ENCODE measurements at regions not wholly inside any gene's neighbourhood (a gene's known extent, or its start where the extent isn't known, plus 50 kb on each side); places are given as distances from the start of the nearest gene placed in this dataset.
"Not testable (repeated sequence)": the region's sequence is repeated elsewhere in the genome, so short reads cannot be mapped to it uniquely, and the experiment has no call there.

DNA sequence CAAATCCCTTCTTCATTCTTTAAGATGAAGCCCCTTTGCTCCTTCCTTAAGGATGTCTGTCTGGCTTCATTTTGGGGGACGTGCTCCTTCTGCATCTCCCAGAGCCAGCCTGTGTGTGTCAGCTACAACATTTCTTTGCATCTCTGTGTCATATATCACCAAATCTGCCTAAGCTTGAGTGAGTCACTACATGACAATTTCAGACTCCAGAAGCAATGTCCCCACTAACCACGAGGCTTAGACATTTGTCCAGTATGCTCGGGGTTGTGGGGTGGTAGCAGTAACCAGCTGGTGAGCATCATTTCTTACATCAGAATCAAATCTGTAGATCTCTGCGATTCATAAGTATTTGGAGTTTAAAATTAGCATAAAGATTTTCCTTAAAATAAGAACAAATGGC is 54.1 kb upstream of the USP14 start:
- H3K36me3 Mint-ChIP-seq; DNase-seq; H3K4me3 Mint-ChIP-seq; ATAC-seq (ENCODE audit: low read depth in 2 of 2); H3K27ac Mint-ChIP-seq; H3K4me1 Mint-ChIP-seq: not testable (repeated sequence)
- H3K27me3 Mint-ChIP-seq, result peaks cover 8 to 14% (median 12%) of the 10 kb centered on the region in 3 donors
- H3K9me3 Mint-ChIP-seq, result peaks cover 6 to 23% (median 19%) of the 10 kb centered on the region in 7 donors

DNA sequence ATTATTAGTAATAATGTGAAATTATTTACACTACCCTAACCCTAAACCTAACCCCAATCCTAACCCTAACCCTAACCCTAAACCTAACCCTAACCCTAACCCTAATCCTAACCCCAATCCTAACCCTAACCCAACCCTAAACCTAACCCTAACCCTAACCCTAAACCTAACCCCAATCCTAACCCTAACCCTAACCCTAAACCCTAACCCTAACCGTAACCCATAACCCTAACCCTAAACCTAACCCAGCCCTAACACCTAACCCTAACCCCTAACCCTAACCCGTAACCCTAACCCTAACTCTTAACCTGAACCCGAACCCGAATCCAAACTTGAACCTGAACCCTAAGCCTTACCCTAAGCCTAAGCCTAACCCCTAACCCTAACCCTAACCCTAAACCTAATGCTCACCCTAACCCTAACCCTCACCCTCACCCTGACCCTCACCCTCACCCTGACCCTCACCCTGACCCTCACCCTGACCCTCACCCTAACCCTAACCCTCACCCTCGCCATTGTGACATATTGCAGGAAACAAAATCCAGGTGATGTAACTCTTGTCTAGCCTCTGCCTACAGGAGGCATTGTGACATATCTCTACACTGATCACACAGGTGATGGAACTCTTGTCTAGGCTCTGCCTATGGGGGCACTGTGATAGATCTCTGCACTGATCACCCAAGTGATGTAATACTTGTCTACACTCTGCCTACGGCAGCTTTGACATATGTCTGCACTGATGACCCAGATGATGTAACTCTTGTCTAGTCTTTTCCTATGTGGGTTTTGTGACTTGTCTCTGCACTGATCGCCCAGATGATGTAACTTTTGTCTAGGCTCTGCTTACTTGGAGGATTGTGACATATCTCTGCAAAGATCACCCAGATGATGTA is 53.0 kb upstream of the USP14 start:
- not testable (repeated sequence) for H3K27ac Mint-ChIP-seq; H3K4me1 Mint-ChIP-seq; ATAC-seq (ENCODE audit: low read depth in 2 of 2); DNase-seq; H3K4me3 Mint-ChIP-seq; H3K36me3 Mint-ChIP-seq
- Mint-ChIP-seq H3K9me3 (peaks cover 14 to 33% (median 29%) of the 10 kb centered on the region in 7 donors), H3K27me3 (peaks cover 8 to 14% (median 12%) of the 10 kb centered on the region in 3 donors)

DNA sequence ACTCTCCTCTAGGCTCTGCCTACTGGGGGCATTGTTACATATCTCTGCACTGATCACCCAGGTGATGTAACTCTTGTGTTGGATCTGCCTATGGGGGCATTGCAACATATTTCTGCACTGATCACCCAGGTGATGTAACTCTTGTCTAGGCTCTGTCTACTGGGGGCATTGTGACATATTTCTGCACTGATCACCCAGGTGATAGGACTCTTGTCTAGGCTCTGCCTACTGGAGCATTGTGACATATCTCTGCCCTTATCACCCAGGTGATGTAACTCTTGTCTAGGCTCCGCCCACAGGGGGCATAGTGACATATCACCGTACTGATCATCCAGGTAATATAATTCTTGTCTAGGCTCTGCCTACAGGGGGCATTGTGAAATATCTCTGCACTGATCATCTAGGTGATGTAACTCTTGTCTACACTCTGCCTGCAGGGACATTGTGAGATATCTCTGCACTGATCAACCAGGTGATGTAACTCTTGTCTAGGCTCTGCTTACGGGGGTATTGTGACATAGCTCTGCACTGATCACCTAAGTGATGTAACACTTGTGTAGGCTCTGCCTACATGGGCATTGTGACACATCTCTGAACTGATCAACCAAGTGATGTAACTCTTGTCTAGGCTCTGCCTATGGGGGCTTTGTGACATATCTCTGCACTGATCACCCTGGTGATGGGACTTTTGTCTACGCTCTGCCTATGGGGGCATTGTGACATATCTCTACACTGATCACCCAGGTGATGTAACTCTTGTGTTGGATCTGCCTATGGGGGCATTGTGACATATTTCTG is 52.1 kb upstream of the USP14 start:
- not testable (repeated sequence) for DNase-seq, H3K4me3 Mint-ChIP-seq, H3K27ac Mint-ChIP-seq, H3K36me3 Mint-ChIP-seq, H3K4me1 Mint-ChIP-seq
- peaks cover 14 to 34% (median 30%) of the 10 kb centered on the region in 7 donors for H3K9me3 Mint-ChIP-seq
- ATAC-seq (ENCODE audit: low read depth in 2 of 2), result peak in 1 of 2 donors; percentile 40
- peaks cover 6 to 20% (median 9%) of the 10 kb centered on the region in 3 donors for H3K27me3 Mint-ChIP-seq

DNA sequence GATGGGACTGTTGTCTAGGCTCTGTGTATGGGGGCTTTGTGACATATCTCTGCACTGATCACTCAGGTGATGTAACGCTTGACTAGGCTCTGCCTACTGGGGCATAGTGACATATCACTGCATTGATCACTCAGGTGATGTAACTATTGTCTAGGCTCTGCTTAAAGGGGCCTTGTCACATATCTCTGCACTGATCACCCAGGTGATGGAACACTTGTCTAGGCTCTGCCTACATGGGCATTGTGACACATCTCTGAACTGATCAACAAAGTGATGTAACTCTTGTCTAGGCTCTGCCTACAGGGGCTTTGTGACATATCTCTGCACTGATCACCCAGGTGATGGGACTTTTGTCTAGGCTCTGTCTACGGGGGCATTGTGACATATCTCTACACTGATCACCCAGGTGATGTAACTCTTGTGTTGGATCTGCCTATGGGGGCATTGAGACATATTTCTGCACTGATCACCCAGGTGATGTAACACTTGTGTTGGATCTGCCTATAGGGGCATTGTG is 51.4 kb upstream of the USP14 start:
- H3K4me1 Mint-ChIP-seq; DNase-seq; H3K36me3 Mint-ChIP-seq; ATAC-seq (ENCODE audit: low read depth in 2 of 2); H3K4me3 Mint-ChIP-seq; H3K27ac Mint-ChIP-seq: not testable (repeated sequence)
- Mint-ChIP-seq H3K9me3 (peaks cover 14 to 34% (median 30%) of the 10 kb centered on the region in 7 donors), H3K27me3 (peaks cover 0 to 23% (median 7%) of the 10 kb centered on the region in 3 donors)

DNA sequence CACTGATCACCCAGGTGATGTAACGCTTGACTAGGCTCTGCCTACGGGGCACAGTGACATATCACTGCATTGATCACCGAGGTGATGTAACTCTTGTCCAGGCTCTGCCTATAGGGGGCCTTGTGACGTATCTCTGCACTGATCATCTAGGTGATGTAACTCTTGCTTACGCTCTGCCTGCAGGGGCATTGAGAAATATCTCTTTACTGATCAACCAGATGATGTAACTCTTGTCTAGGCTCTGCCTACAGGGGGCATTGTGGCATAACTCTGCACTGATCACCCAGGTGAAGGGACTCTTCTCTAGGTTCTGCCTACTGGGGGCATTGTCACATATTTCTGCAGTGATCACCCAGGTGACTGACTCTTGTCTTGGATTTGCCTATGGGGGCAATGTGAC is 50.9 kb upstream of the USP14 start:
- not testable (repeated sequence) for H3K27ac Mint-ChIP-seq; H3K4me3 Mint-ChIP-seq; DNase-seq; H3K36me3 Mint-ChIP-seq; ATAC-seq (ENCODE audit: low read depth in 2 of 2); H3K4me1 Mint-ChIP-seq
- Mint-ChIP-seq H3K9me3 (peaks cover 14 to 34% (median 30%) of the 10 kb centered on the region in 7 donors), H3K27me3 (peaks cover 0 to 21% (median 6%) of the 10 kb centered on the region in 3 donors)

GRCh38 chr18:107947-108664 is 50.3 kb upstream of the USP14 start:
- H3K4me3 Mint-ChIP-seq, H3K4me1 Mint-ChIP-seq, H3K36me3 Mint-ChIP-seq, H3K27ac Mint-ChIP-seq: not testable (repeated sequence)
- Mint-ChIP-seq H3K9me3 (peaks cover 14 to 34% (median 30%) of the 10 kb centered on the region in 7 donors), H3K27me3 (peaks cover 0 to 18% (median 4%) of the 10 kb centered on the region in 3 donors)
- ATAC-seq (ENCODE audit: low read depth in 2 of 2) (peak in 1 of 2 donors; percentile 28), DNase-seq (peak; percentile 15)

Data from naive B cell (primary cell).